ENCODE measurements at regions not wholly inside any gene's neighbourhood (a gene's known extent, or its start where the extent isn't known, plus 50 kb on each side); places are given as distances from the start of the nearest gene placed in this dataset.

GRCh38 chr6:170178561-170179477 is 112.1 kb downstream of the DLL1 start:
- peak; percentile 83 for DNase-seq (ENCODE audit: low spot score)

- DNase-seq (ENCODE audit: low spot score) = no peak
These were observed 112.9 kb downstream of the DLL1 start for GRCh38 chr6:170177772-170178560.

- peak; percentile 45 for DNase-seq (ENCODE audit: low spot score)
These were observed 113.7 kb downstream of the DLL1 start for GRCh38 chr6:170176898-170177771.

- no peak for DNase-seq (ENCODE audit: low spot score)
These were observed 114.6 kb downstream of the DLL1 start for GRCh38 chr6:170176136-170176897.

DNA sequence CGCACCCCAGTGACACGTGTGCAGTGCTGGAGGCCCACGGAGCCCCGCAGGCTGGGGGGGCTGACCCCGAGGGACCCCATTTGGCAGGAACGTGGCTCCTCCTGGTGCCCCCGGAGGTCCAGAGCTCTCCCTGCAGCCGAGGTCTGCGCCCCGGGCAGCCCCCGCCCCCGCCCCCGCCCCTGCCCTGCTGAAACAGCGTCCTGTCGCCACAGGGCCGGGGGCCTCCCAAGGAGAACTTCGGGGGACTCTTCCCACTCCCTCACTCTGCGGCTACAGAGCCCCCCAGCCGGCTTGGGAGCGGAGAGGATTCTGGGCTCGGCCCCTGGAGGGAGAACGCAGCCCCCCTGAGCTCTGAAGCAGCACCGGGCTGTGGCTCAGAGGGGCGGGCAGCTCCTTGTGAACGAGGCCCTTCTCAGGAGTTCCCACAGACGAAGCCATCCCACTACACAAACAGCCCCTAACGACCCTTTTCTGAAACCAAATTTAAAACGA is 115.2 kb downstream of the DLL1 start:
- DNase-seq (ENCODE audit: low spot score) = no peak

- DNase-seq (ENCODE audit: low spot score) = no peak
These were observed 115.9 kb downstream of the DLL1 start for GRCh38 chr6:170174771-170175643.

DNA sequence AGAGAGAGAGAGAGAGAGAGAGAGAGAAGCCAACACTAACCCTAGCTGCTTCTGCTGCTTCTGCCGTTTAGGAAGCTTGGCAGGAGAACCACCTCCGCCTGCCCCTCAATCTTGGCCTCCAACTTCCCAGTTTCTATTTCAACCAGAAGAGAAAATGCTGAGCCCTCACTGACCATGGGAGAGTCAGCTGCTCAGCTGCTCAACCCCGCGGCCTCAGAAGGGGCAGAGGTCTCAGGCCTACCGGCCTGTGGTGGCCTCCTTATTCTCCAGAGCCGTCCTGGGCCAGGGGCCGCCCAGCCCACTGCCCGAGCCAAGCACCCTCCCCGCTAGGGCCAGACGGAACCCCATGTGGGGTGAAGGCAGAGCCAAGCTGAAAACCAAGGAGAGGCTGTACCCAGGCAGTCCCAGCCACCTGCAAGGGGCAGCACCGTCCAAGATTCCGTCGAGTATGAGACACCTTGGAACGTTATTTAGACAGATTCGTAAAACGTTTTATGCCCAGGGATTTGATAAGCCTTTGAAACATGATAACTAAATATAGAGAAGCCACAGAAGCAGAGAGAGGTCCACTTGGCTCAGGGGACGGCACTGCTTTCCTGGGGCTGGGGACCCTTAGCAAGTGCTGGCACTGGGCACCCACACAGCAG is 116.6 kb downstream of the DLL1 start:
- DNase-seq (ENCODE audit: low spot score) = no peak

GRCh38 chr6:170173335-170173881 is 117.5 kb downstream of the DLL1 start:
- no peak for DNase-seq (ENCODE audit: low spot score)

DNA sequence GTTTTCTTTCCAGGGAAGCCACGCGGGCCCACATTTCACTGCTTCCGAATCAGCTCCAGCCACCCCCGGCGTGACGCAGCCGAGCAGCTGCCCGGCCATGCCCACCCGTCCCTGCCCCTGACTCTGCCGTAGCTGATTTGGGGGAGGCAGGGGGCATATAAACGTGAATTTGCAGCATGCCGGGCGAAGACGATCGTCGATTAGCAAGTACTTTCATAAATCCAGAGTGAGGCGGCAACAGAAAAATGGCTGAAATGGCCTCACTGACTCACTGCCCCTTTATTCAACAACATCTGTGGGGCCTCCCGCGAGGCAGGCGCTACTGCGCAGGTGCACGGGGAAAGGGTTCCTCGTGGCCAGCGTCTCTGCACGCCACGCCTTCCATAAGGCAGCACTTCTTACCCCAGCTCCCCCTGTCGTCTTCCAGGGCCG is 118.0 kb downstream of the DLL1 start:
- DNase-seq (ENCODE audit: low spot score) = no peak

DNA sequence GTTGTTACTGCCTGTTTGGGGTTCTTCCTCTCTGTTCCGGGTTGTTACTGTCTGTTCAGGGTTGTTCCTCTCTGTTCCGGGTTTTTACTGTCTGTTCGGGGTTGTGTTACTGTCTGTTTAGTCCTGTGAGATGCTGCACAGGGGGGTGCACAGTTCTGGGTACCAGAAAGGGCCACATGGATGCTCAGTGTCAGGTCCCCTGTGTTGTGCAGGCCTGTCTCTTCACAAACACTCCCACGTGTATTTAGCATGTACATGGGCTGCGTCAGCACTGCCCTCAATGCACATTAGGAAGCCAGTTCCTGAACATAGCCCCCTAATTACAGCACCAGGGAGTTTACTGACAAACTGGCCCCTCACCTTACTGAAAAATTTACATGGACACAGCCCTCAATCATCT is 118.5 kb downstream of the DLL1 start:
- DNase-seq (ENCODE audit: low spot score) = no peak

DNA sequence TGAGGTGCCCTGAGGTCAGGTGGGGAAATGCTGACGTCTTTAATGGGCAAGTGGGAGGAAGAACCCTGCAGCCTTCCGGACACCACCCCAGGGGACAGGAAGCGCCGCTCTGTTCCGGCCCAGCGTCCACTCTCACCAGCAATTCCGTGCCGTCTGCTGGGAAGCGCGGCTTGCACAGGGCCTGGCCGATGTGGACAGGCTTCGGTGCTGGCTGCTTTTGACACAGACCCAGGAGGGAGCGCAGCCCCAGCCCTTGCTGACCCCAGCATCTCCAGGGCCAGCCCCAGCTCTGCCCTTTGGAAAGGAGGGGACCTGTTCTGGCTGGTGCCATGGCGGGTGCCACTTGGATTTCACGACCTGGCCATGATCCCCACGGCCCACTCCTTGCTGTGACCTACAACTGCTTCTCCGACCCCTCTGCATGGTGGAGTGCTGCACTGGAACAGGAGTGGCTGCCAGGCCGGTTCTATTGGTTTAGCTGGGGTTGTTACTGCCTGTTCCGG is 123.2 kb downstream of the DLL1 start:
- no peak for DNase-seq (ENCODE audit: low spot score)

- DNase-seq (ENCODE audit: low spot score) = no peak
These were observed 124.3 kb downstream of the DLL1 start for GRCh38 chr6:170166511-170167122.

DNA sequence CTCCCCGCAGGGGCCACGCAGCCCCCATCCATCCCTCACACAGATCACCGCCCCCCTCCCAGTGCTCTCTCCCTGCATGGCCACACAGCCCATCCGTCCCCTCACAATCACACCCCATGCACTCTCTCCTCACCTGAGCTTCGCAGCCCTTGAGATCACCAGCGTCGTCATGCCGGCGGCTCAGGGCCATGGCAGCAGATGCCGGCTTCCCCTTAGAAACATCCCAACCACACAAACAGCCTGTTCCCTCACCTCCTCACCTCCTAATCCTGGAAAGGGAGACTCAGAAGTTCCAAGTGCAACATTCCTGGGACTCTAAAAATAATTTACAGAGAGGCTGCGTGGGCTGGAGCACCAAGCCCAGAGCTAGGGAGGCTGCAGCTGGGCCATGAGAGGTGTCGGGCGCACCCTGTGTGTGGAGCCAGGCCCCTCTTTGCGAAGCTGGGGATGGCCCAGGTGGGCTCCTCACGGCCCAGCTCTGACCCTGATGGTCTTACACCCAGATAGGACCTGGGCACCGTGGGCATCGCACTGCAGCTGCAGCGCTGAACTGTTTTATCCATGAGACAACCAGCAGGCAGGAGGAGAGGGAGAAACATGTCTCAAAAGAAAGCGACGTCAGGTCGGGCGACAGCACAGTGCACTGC is 125.3 kb downstream of the DLL1 start:
- no peak for DNase-seq (ENCODE audit: low spot score)

- no peak for DNase-seq (ENCODE audit: low spot score)
These were observed 125.8 kb downstream of the DLL1 start for GRCh38 chr6:170165085-170165470.

GRCh38 chr6:170164271-170164900 is 126.5 kb downstream of the DLL1 start:
- no peak for DNase-seq (ENCODE audit: low spot score)

- DNase-seq (ENCODE audit: low spot score) = no peak
These were observed 127.3 kb downstream of the DLL1 start for GRCh38 chr6:170163405-170164170.
